H1 (cell line): ENCODE measurements at regions not wholly inside any gene's neighbourhood (a gene's known extent, or its start where the extent isn't known, plus 50 kb on each side); places are given as distances from the start of the nearest gene placed in this dataset.

Source experiments
- CHD7 ChIP-seq: fragments of 300-600 bp; sonication (generic); IDR thresholded peaks from 2 replicates; pipeline ENCODE4 v1.7.1; 2012; ENCODE audit warnings: low read length, moderate library complexity, mild to moderate bottlenecking, inconsistent platforms; ENCODE audit not compliant: insufficient replicate concordance
- JUN ChIP-seq: IDR thresholded peaks from 2 replicates; pipeline ENCODE4 v1.6.1; 2011; ENCODE audit warnings: low read depth, mild to moderate bottlenecking, improper control_type of control experiment, low read length
- KDM4A ChIP-seq: IDR thresholded peaks from one replicate; pipeline ENCODE4 v1.7.1; 2012; ENCODE audit warnings: low read depth, mild to moderate bottlenecking, moderate library complexity, low read length, inconsistent platforms; ENCODE audit not compliant: severe bottlenecking
- POU5F1 ChIP-seq: IDR thresholded peaks from 2 replicates; pipeline ENCODE4 v1.6.1; 2011; ENCODE audit warnings: low read depth, mild to moderate bottlenecking, low read length, moderate library complexity
- RXRA ChIP-seq: IDR thresholded peaks from 2 replicates; pipeline ENCODE4 v1.6.1; 2011; ENCODE audit warnings: low read depth, mild to moderate bottlenecking, low read length, moderate library complexity; ENCODE audit not compliant: insufficient read depth
- SIX5 ChIP-seq: IDR thresholded peaks from 2 replicates; pipeline ENCODE4 v1.6.1; 2011; ENCODE audit warnings: mild to moderate bottlenecking, low read depth, low read length
- SP1 ChIP-seq: IDR thresholded peaks from 2 replicates; pipeline ENCODE4 v1.6.1; 2011; ENCODE audit warnings: low read depth, low read length
- SUZ12 ChIP-seq: fragments of 200-600 bp; sonication (generic); IDR thresholded peaks from 2 replicates; pipeline ENCODE4 v1.6.1; 2012; ENCODE audit warnings: mild to moderate bottlenecking, inconsistent platforms, low read length, moderate library complexity, mixed read lengths
- TAF7 ChIP-seq: optimal IDR thresholded peaks from 2 replicates; pipeline ENCODE3; 2011; ENCODE audit warnings: low read depth, mild to moderate bottlenecking, inconsistent platforms, low read length, moderate library complexity, borderline replicate concordance
- TBP ChIP-seq: IDR thresholded peaks from 2 replicates; pipeline ENCODE4 v1.6.1; 2011; ENCODE audit warnings: low read depth, low read length, improper control_type of control experiment
- TCF12 ChIP-seq: IDR thresholded peaks from 2 replicates; pipeline ENCODE4 v1.6.1; 2011; ENCODE audit warnings: low read depth, mild to moderate bottlenecking, low read length
- TEAD4 ChIP-seq: IDR thresholded peaks from 2 replicates; pipeline ENCODE4 v1.6.1; 2012; ENCODE audit warnings: low read depth, low read length, inconsistent platforms, mixed read lengths

GRCh38 chr14:98512501-98513251 lies 759.3 kb downstream of the BCL11B start (continued):
- TF ChIP-seq CHD7, result no peak
- no peak for TF ChIP-seq TAF7
- no peak for TF ChIP-seq RXRA
- no peak for TF ChIP-seq JUN
- TF ChIP-seq TBP, result no peak
- TF ChIP-seq KDM4A, result no peak
- TF ChIP-seq SP1, result no peak
- TF ChIP-seq TEAD4, result no peak
- TF ChIP-seq SIX5, result no peak
- TF ChIP-seq SUZ12, result no peak
- TF ChIP-seq TCF12, result no peak
- no peak for TF ChIP-seq POU5F1
